HepG2 (cell line): ENCODE measurements at regions not wholly inside any gene's neighbourhood (a gene's known extent, or its start where the extent isn't known, plus 50 kb on each side); places are given as distances from the start of the nearest gene placed in this dataset.
"Not testable (repeated sequence)": the region's sequence is repeated elsewhere in the genome, so short reads cannot be mapped to it uniquely, and the experiment has no call there.

Source experiments
- ATAC-seq: fragments of 200-7000 bp; cut with Tn5 transposase; 3 replicates; pipeline ENCODE4 v1.9.1; 2020; ENCODE audit warnings: mild to moderate bottlenecking, moderate library complexity
- BruUV-seq: library from RNA; stranded (reverse); fragments of 400-500 nt; replicated peaks from 2 replicates; lab custom pipeline; 2021; lab: Mats Ljungman, UMichigan
- CTCF ChIA-PET: fragments of 300-600 bp; formaldehyde crosslinking; extraction: SDS; loops from one replicate; lab custom pipeline; 2021; ENCODE audit warnings: low total read pairs, inconsistent platforms, low intra/inter-chr PET ratio; lab: Yijun Ruan, JAX
- POLR2A ChIA-PET: fragments of 350-600 bp; sonication (Branson Sonifier 250); formaldehyde crosslinking; loops from one replicate; lab custom pipeline; 2020; ENCODE audit warnings: antibody characterized with exemption, inconsistent platforms; lab: Yijun Ruan, JAX
- DNase-seq: peaks from one replicate; pipeline ENCODE4 v3.0.0-alpha.2; 2015; ENCODE audit warnings: low spot score
- FAIRE-seq: peaks from 3 replicates; lab custom pipeline; 2011; peaks lifted over from hg19 to GRCh38; lab: Jason Lieb, UNC
- H2AFZ ChIP-seq: one replicate; pipeline ENCODE4 v1.6.1; 2011; ENCODE audit warnings: low read length, inconsistent platforms
- H3K27ac ChIP-seq: fragments of 300-600 bp; 3 replicates; pipeline ENCODE4 v1.8.0; 2011; ENCODE audit warnings: mixed run types, mild to moderate bottlenecking, mixed read lengths, low read length, inconsistent platforms; ENCODE audit not compliant: insufficient read depth; ENCODE audit errors: extremely low read length
- H3K27me3 ChIP-seq, 2 experiments: fragments of 200-600 bp in 1 of 2; 2 replicates in 1 of 2; 3 replicates in 1 of 2; pipeline versions ENCODE4 v1.6.0 to v1.8.0; 2011; ENCODE audit warnings: low read length in 2 of 2, mild to moderate bottlenecking in 2 of 2, moderate library complexity in 2 of 2, inconsistent platforms in 1 of 2; ENCODE audit not compliant: insufficient read depth in 2 of 2, control insufficient read depth in 1 of 2
- H3K36me3 ChIP-seq, 2 experiments: fragments of 200-600 bp in 1 of 2; replicated peaks in 1 of 2; 2 replicates in 1 of 2; 3 replicates in 1 of 2; pipeline versions ENCODE4 v1.5.1 to v1.8.0; 2011; ENCODE audit warnings: low read length in 2 of 2, inconsistent platforms in 1 of 2; ENCODE audit not compliant: insufficient read depth in 2 of 2, control insufficient read depth in 1 of 2
- H3K4me1 ChIP-seq: 2 replicates; pipeline ENCODE4 v1.5.1; 2012; ENCODE audit warnings: low read length, inconsistent platforms; ENCODE audit not compliant: insufficient read depth
- H3K4me2 ChIP-seq: 2 replicates; pipeline ENCODE4 v1.6.0; 2011; ENCODE audit warnings: low read depth, low read length, inconsistent platforms
- H3K4me3 ChIP-seq, 3 experiments: fragments of 200-600 bp in 1 of 3; sonication (generic), shearing (Covaris generic) in 1 of 3; replicated peaks in 1 of 3; 2 replicates each; pipeline ENCODE4 v1.5.1; 2011 to 2016; ENCODE audit warnings: low read length in 3 of 3, inconsistent platforms in 2 of 3, low read depth in 2 of 3, mild to moderate bottlenecking in 2 of 3, control low read depth in 1 of 3, mixed read lengths in 1 of 3; ENCODE audit not compliant: insufficient read depth in 1 of 3
- H3K79me2 ChIP-seq: one replicate; pipeline ENCODE4 v1.6.1; 2011; ENCODE audit warnings: low read length, inconsistent platforms; ENCODE audit not compliant: insufficient read depth
- H3K9ac ChIP-seq: 2 replicates; pipeline ENCODE4 v1.6.0; 2011; ENCODE audit warnings: mild to moderate bottlenecking, low read depth, low read length, inconsistent platforms; ENCODE audit not compliant: insufficient read depth
- H3K9me3 ChIP-seq: 2 replicates; pipeline ENCODE4 v1.5.1; 2012; ENCODE audit warnings: mild to moderate bottlenecking, low read length
- H4K20me1 ChIP-seq: 2 replicates; pipeline ENCODE4 v1.6.0; 2011; ENCODE audit warnings: inconsistent platforms, mild to moderate bottlenecking, low read length, moderate library complexity; ENCODE audit not compliant: insufficient read depth
- HOXA9 ChIP-seq: sonication (generic); formaldehyde crosslinking; IDR thresholded peaks from 2 replicates; pipeline ENCODE4 v1.8.1; 2022; ENCODE audit warnings: missing genetic modification reagents, mild to moderate bottlenecking, moderate library complexity, borderline replicate concordance
- NCOA1 ChIP-seq: sonication (generic); formaldehyde crosslinking; IDR thresholded peaks from 2 replicates; pipeline ENCODE4 v1.9.0; 2021; ENCODE audit warnings: missing genetic modification reagents
- NR1H2 ChIP-seq: sonication (generic); formaldehyde crosslinking; IDR thresholded peaks from 2 replicates; pipeline ENCODE4 v1.8.1; 2022; ENCODE audit warnings: low read depth, missing genetic modification reagents, borderline replicate concordance
- PHB2 ChIP-seq: fragments of 450-650 bp; IDR thresholded peaks from 2 replicates; pipeline ENCODE4 v1.6.1; 2018; ENCODE audit not compliant: partially characterized antibody
- TIGD3 ChIP-seq: sonication (generic); formaldehyde crosslinking; IDR thresholded peaks from 2 replicates; pipeline ENCODE4 v1.5.1; 2020; ENCODE audit warnings: mild to moderate bottlenecking, missing genetic modification reagents, borderline replicate concordance
- ZNF34 ChIP-seq: sonication (generic); formaldehyde crosslinking; IDR thresholded peaks from 2 replicates; pipeline ENCODE4 v1.4.0; 2020; ENCODE audit warnings: mild to moderate bottlenecking, missing genetic modification reagents, borderline replicate concordance
- ZNF484 ChIP-seq: sonication (generic); formaldehyde crosslinking; IDR thresholded peaks from 2 replicates; pipeline ENCODE4 v1.5.1; 2020; ENCODE audit warnings: mild to moderate bottlenecking, low read depth, missing genetic modification reagents, borderline replicate concordance
- ZNF512B ChIP-seq: sonication (generic); formaldehyde crosslinking; IDR thresholded peaks from 2 replicates; pipeline ENCODE4 v1.5.1; 2020; ENCODE audit warnings: missing genetic modification reagents, mild to moderate bottlenecking, borderline replicate concordance
- ZNF747 ChIP-seq: sonication (generic); formaldehyde crosslinking; IDR thresholded peaks from 2 replicates; pipeline ENCODE4 v1.8.1; 2023; ENCODE audit warnings: missing genetic modification reagents, mild to moderate bottlenecking, borderline replicate concordance
- ZNF878 ChIP-seq: sonication (generic); formaldehyde crosslinking; IDR thresholded peaks from 2 replicates; pipeline ENCODE4 v1.8.1; 2023; ENCODE audit warnings: mild to moderate bottlenecking, missing genetic modification reagents, moderate library complexity
- WGBS: methylation state at CpG from one replicate; pipeline ENCODE4 v1.1.6; 2017; ENCODE audit warnings: low lambda C conversion rate; 5-methylcytosine and 5-hydroxymethylcytosine counted together
- in situ Hi-C: cut with HindIII; loops from 2 replicates; pipeline ENCODE4 v1.10.0; 2017; ENCODE audit warnings: low pct_unique_long_range_greater_than_20kb; ENCODE audit not compliant: extremely low pct_ligation_motif_present
- intact Hi-C: fragments of 100-400 bp; cut with micrococcal nuclease; formaldehyde crosslinking; loops from one replicate; pipeline ENCODE4 v1.10.0; 2022; ENCODE audit not compliant: unreplicated experiment

- Histone ChIP-seq H3K4me2 (no peak overlapping the region), H3K27ac (no peak overlapping the region), H2AFZ (no peak overlapping the region), H3K4me1 (no peaks in the 10 kb centered on the region), H3K27me3 (no peaks in the 10 kb centered on the region), H3K9ac (no peak overlapping the region), H4K20me1 (no peaks in the 10 kb centered on the region), H3K36me3 (no peaks in the 10 kb centered on the region), H3K4me3 (no peak overlapping the region), H3K79me2 (no peaks in the 10 kb centered on the region), H3K9me3 (peaks cover 98% of the 10 kb centered on the region)
- no peak for TF ChIP-seq PHB2
- TF ChIP-seq ZNF512B = no peak
- no peak for TF ChIP-seq TIGD3
- TF ChIP-seq HOXA9 (CRISPR knock-in tag) = no peak
- no peak for TF ChIP-seq NCOA1
- no peak for TF ChIP-seq ZNF747 (CRISPR knock-in tag)
- no peak for TF ChIP-seq ZNF878
- no peak for TF ChIP-seq ZNF484
- TF ChIP-seq ZNF34 (CRISPR knock-in tag) = no peak
- no peak for TF ChIP-seq NR1H2 (CRISPR knock-in tag)
- intact Hi-C loops (no loop called here), in situ Hi-C loops (no loop called here)
- no peak for ATAC-seq
- no peak for DNase-seq
- no TSS peak for BruUV-seq
- FAIRE-seq = no peak
- ChIA-PET CTCF (no interaction called here), POLR2A (no interaction called here)
Measured at GRCh38 chr2:123614596-123614995, 410.5 kb upstream of the CNTNAP5 start.

GRCh38 chr2:123618642-123619041, 406.4 kb upstream of the CNTNAP5 start:
- H2AFZ ChIP-seq, POLR2A ChIA-PET, H3K27ac ChIP-seq, H3K4me1 ChIP-seq, BruUV-seq, H3K4me3 ChIP-seq, H4K20me1 ChIP-seq, H3K27me3 ChIP-seq, H3K4me2 ChIP-seq, in situ Hi-C loops, H3K79me2 ChIP-seq, intact Hi-C loops, CTCF ChIA-PET, H3K36me3 ChIP-seq, FAIRE-seq, ATAC-seq, H3K9ac ChIP-seq, DNase-seq: not testable (repeated sequence)
- H3K9me3 ChIP-seq = peaks cover 96% of the 10 kb centered on the region
- WGBS = 23% methylated on average over 8 of the region's 8 CpGs
